AG04449 (cell line): ENCODE measurements at regions not wholly inside any gene's neighbourhood (a gene's known extent, or its start where the extent isn't known, plus 50 kb on each side); places are given as distances from the start of the nearest gene placed in this dataset.

Source experiments
- CTCF ChIA-PET: fragments of 350-600 bp; formaldehyde crosslinking; extraction: SDS; loops from one replicate; lab custom pipeline; 2021; ENCODE audit warnings: antibody characterized with exemption; lab: Yijun Ruan, JAX
- POLR2A ChIA-PET: fragments of 400-600, 350-600 bp; formaldehyde crosslinking; extraction: SDS; loops from one replicate; lab custom pipeline; 2020; ENCODE audit warnings: antibody characterized with exemption, inconsistent platforms; lab: Yijun Ruan, JAX
- DNase-seq: peaks from one replicate; pipeline ENCODE4 v3.0.0-alpha.2; 2010; ENCODE audit warnings: low read depth, low spot score
- H3K4me3 ChIP-seq: 2 replicates; pipeline ENCODE4 v1.5.1; 2011; ENCODE audit warnings: low read depth, mild to moderate bottlenecking, control low read depth, low read length
- TF ChIP-seq, protein P1 (sequence below): IDR thresholded peaks from one replicate; pipeline ENCODE4 v1.5.1; 2011; ENCODE audit warnings: mild to moderate bottlenecking, moderate library complexity, low read length, control low read depth, inconsistent platforms; ENCODE audit not compliant: insufficient read depth; ENCODE audit errors: missing control alignments

- ChIA-PET POLR2A (no interaction called here), CTCF (interaction anchor here (2.0 to 2.1 kb wide), 2 partner anchors 37 to 118 kb away, joined by 9 to 11 read pairs; no protein-coding TSS in a partner anchor)
- TF ChIP-seq, protein P1, sequence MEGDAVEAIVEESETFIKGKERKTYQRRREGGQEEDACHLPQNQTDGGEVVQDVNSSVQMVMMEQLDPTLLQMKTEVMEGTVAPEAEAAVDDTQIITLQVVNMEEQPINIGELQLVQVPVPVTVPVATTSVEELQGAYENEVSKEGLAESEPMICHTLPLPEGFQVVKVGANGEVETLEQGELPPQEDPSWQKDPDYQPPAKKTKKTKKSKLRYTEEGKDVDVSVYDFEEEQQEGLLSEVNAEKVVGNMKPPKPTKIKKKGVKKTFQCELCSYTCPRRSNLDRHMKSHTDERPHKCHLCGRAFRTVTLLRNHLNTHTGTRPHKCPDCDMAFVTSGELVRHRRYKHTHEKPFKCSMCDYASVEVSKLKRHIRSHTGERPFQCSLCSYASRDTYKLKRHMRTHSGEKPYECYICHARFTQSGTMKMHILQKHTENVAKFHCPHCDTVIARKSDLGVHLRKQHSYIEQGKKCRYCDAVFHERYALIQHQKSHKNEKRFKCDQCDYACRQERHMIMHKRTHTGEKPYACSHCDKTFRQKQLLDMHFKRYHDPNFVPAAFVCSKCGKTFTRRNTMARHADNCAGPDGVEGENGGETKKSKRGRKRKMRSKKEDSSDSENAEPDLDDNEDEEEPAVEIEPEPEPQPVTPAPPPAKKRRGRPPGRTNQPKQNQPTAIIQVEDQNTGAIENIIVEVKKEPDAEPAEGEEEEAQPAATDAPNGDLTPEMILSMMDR: no peak
- DNase-seq: no peak
- no peak overlapping the region for H3K4me3 ChIP-seq
These were observed 1297.0 kb upstream of the TENM3 start for GRCh38 chr4:180946188-180946587.

DNA sequence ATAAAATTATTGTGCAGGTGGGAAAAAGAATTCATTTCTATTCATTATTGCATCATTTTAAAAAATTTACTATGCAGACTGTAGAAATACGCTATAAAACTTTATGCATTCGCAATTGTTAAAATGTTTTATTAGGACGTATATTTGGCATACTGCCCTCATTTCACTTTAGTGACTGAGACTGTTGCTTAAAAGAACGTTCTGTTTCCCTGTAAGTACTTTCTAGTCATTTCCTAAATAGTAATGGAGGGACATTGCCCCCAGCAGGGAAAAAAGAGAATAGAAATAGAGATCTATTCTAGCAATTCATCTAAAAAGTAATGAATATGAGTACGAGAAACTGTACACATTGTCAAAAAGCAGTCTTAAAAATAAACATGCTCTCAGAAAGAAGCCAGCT is 1295.8 kb upstream of the TENM3 start:
- ChIA-PET POLR2A (no interaction called here), CTCF (interaction anchor here (0.8 to 2.1 kb wide), 4 partner anchors 38 to 120 kb away, joined by 3 to 11 read pairs (median 7); no protein-coding TSS in a partner anchor)
- TF ChIP-seq, protein P1: no peak
- no peak overlapping the region for H3K4me3 ChIP-seq
- DNase-seq: no peak

DNA sequence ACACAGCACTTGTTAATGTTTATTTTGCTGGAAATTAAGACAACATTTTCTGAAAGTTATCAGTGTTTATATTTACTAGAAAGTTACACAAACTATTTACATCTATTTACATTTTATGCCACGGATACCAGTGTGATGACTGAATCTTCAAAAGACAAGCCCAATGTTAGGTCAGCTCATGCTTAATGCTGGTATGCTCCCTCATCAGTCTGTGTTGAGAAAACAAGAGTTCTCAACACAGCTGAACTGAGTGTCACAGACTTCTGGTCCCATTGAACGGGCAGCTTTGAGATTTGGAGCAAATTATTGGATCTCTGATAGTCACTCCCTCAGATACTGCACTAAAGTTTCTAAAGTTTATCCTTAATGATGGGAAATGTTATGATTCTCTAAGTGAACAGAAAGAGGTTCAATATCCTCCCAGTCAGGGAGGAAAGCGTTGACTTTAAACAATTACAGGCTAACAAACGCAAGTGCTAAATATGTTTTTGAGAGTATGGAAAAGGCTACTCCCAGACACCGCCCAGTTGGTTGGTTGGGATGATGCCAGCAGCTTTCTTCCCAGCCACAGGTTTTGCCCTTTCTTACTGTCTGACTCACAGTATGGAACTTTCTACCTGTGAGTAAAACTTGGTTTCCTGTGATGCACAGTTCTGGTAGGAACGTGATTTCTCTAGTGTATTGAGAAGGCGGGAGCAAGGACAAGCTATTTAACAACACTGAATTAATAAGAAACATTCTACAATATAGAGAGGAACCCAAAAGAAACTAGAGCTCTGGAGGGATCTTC is 1293.6 kb upstream of the TENM3 start:
- CTCF ChIA-PET: interaction anchor here (1.2 kb wide), 1 partner anchor 40 kb away, joined by 4 read pairs; no protein-coding TSS in a partner anchor
- no peak overlapping the region for H3K4me3 ChIP-seq
- POLR2A ChIA-PET: no interaction called here
- TF ChIP-seq, protein P1: no peak
- no peak for DNase-seq

- CTCF ChIA-PET: interaction anchor here (1.2 kb wide), 1 partner anchor 40 kb away, joined by 4 read pairs; no protein-coding TSS in a partner anchor
- POLR2A ChIA-PET: no interaction called here
- DNase-seq: no peak
- H3K4me3 ChIP-seq: no peak overlapping the region
- TF ChIP-seq, protein P1: no peak
These were observed 1292.8 kb upstream of the TENM3 start for GRCh38 chr4:180950377-180950776.

GRCh38 chr4:180951312-180951711 is 1291.9 kb upstream of the TENM3 start:
- no peak overlapping the region for H3K4me3 ChIP-seq
- no peak for DNase-seq
- POLR2A ChIA-PET: no interaction called here
- TF ChIP-seq, protein P1: no peak
- CTCF ChIA-PET: no interaction called here

- CTCF ChIA-PET: interaction anchor here (1.1 kb wide), 2 partner anchors 125 to 288 kb away, joined by 4 read pairs; no protein-coding TSS in a partner anchor
- no peak for DNase-seq
- TF ChIP-seq, protein P1: no peak
- POLR2A ChIA-PET: no interaction called here
- no peak overlapping the region for H3K4me3 ChIP-seq
These were observed 1289.6 kb upstream of the TENM3 start for GRCh38 chr4:180953572-180953971.
